Forelimb muscle (tissue), 1 donor: ENCODE measurements at regions not wholly inside any gene's neighbourhood (a gene's known extent, or its start where the extent isn't known, plus 50 kb on each side); places are given as distances from the start of the nearest gene placed in this dataset.

ENCODE experiments used
- DNase-seq: peaks from one replicate; pipeline ENCODE4 v3.0.0-alpha.2; 2013; ENCODE audit warnings: low read depth

- DNase-seq, result peak; percentile 68
These were observed 159.8 kb upstream of the CHRNA7 start, which contains the start of gene OTUD7A for GRCh38 chr15:31870328-31871165. OTUD7A (minus strand) TSS chr15:31870673.

- no peak for DNase-seq
These were observed 159.0 kb upstream of the CHRNA7 start for GRCh38 chr15:31871166-31871886.

- DNase-seq, result no peak
These were observed 158.4 kb upstream of the CHRNA7 start for GRCh38 chr15:31871887-31872281.

GRCh38 chr15:31887246-31887645 lies 143.1 kb upstream of the CHRNA7 start:
- DNase-seq, result no peak

GRCh38 chr15:31892513-31892912 lies 137.8 kb upstream of the CHRNA7 start:
- no peak for DNase-seq

- DNase-seq, result no peak
These were observed 136.5 kb upstream of the CHRNA7 start for GRCh38 chr15:31893780-31894179.

GRCh38 chr15:31897746-31898145 lies 132.6 kb upstream of the CHRNA7 start:
- DNase-seq, result no peak

- no peak for DNase-seq
These were observed 128.8 kb upstream of the CHRNA7 start for GRCh38 chr15:31901501-31901900.

- no peak for DNase-seq
These were observed 125.3 kb upstream of the CHRNA7 start for GRCh38 chr15:31905054-31905453.

- DNase-seq, result no peak
These were observed 104.8 kb upstream of the CHRNA7 start for GRCh38 chr15:31925541-31925940.

- DNase-seq, result no peak
These were observed 99.3 kb upstream of the CHRNA7 start for GRCh38 chr15:31930967-31931366.

- DNase-seq, result no peak
These were observed 97.7 kb upstream of the CHRNA7 start for GRCh38 chr15:31932576-31932975.

GRCh38 chr15:31934821-31935220 lies 95.5 kb upstream of the CHRNA7 start:
- no peak for DNase-seq

GRCh38 chr15:31953478-31953877 lies 76.8 kb upstream of the CHRNA7 start:
- no peak for DNase-seq

GRCh38 chr15:31954374-31955172 lies 75.7 kb upstream of the CHRNA7 start:
- no peak for DNase-seq

- no peak for DNase-seq
These were observed 74.6 kb upstream of the CHRNA7 start for GRCh38 chr15:31955734-31956133.

- DNase-seq, result no peak
These were observed 72.7 kb upstream of the CHRNA7 start for GRCh38 chr15:31957581-31957980.

GRCh38 chr15:31964586-31965307 lies 65.6 kb upstream of the CHRNA7 start:
- no peak for DNase-seq

- DNase-seq, result no peak
These were observed 60.3 kb upstream of the CHRNA7 start for GRCh38 chr15:31970007-31970406.

GRCh38 chr15:31973197-31973596 lies 57.1 kb upstream of the CHRNA7 start:
- no peak for DNase-seq

- DNase-seq, result no peak
These were observed 56.0 kb upstream of the CHRNA7 start for GRCh38 chr15:31974154-31974794.
